ENCODE measurements at regions not wholly inside any gene's neighbourhood (a gene's known extent, or its start where the extent isn't known, plus 50 kb on each side); places are given as distances from the start of the nearest gene placed in this dataset.
"Not testable (repeated sequence)": the region's sequence is repeated elsewhere in the genome, so short reads cannot be mapped to it uniquely, and the experiment has no call there.

DNA sequence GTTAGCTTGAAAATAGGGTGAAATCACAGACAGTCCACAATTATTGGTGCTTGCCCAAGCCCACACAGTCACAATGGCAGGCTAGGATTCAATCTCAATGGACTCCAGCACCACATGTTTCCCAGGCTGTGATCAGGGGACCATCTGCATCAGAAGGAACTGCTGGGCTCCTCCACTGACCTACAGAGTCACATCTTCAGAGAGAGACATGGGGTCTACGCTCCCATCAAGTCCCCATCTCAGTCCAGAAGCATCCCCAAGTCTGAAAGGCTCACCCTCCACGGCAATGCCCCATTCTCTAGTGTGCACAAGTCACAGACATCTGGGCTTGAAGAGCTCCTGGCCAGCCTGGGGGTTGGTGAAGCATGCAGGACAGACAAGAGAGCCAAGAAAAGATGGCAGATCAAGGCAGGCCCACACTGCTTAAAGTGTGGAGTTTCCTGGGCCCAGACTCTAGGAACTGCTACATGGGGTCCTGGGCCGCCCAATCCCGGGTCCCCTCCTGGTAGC is 262.5 kb downstream of the NPHP4 start:
- no peaks in the 10 kb centered on the region for H3K4me1 ChIP-seq (ENCODE audit: control insufficient read depth in 2 of 2, insufficient read depth in 2 of 2, low read length in 2 of 2)
- H3K9me3 ChIP-seq (ENCODE audit: control insufficient read depth in 2 of 2, insufficient read depth in 1 of 2, low read length in 1 of 2) = no peaks in the 10 kb centered on the region
- H3K36me3 ChIP-seq (ENCODE audit: control insufficient read depth in 2 of 2, insufficient read depth in 2 of 2, low read length in 1 of 2) = no peaks in the 10 kb centered on the region
- H3K27ac ChIP-seq (ENCODE audit: low read depth in 1 of 2, low read length in 1 of 2) = no peak overlapping the region
- H3K27me3 ChIP-seq (ENCODE audit: control insufficient read depth in 2 of 2, insufficient read depth in 1 of 2, low read length in 1 of 2) = no peaks in the 10 kb centered on the region
- WGBS = 87% methylated on average over 4 of the region's 4 CpGs
- no peak overlapping the region for H3K4me3 ChIP-seq (ENCODE audit: low read length in 2 of 2)
- DNase-seq (ENCODE audit: low read depth in 6 of 9, low spot score in 9 of 9) = no peak

DNA sequence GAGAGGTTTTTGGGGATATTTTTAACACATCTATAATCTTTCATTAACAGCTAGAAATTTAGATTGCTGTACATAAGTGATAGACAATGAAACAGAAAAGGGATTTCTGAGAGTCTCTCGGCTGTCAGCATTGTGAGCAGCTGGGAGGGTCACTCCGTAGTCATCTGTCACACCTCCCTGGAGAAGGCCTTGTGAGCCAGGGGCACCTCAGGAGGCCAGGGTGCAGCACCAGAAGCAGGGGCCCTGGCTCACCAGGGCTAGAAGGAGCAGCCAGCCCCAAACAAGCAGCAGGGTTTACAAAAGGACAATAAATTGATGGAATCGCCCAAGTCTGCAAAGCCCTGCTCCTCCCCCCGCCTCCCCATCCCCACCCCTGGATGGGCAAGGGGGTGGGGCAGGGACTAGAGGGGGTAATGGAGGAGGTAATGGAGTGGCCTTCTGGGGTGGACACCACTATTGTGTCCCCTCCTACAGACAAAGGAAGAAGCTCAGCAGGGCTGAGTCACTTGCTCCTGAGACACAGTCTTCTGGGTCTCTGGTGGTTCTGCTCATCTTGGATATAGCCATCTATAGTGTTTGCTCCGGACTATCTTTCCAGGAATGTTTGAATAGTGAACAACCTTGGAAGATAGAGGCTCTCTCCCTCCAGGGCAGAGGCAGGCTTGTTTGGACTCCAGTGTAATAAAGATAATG is 263.4 kb downstream of the NPHP4 start:
- no peak for DNase-seq (ENCODE audit: low read depth in 6 of 9, low spot score in 9 of 9)
- H3K4me1 ChIP-seq (ENCODE audit: control insufficient read depth in 2 of 2, insufficient read depth in 2 of 2, low read length in 2 of 2) = no peaks in the 10 kb centered on the region
- no peak overlapping the region for H3K4me3 ChIP-seq (ENCODE audit: low read length in 2 of 2)
- no peak overlapping the region for H3K27ac ChIP-seq (ENCODE audit: low read depth in 1 of 2, low read length in 1 of 2)
- WGBS = 89% methylated on average over 5 of the region's 5 CpGs
- no peaks in the 10 kb centered on the region for H3K36me3 ChIP-seq (ENCODE audit: control insufficient read depth in 2 of 2, insufficient read depth in 2 of 2, low read length in 1 of 2)
- no peaks in the 10 kb centered on the region for H3K9me3 ChIP-seq (ENCODE audit: control insufficient read depth in 2 of 2, insufficient read depth in 1 of 2, low read length in 1 of 2)
- no peaks in the 10 kb centered on the region for H3K27me3 ChIP-seq (ENCODE audit: control insufficient read depth in 2 of 2, insufficient read depth in 1 of 2, low read length in 1 of 2)

DNA sequence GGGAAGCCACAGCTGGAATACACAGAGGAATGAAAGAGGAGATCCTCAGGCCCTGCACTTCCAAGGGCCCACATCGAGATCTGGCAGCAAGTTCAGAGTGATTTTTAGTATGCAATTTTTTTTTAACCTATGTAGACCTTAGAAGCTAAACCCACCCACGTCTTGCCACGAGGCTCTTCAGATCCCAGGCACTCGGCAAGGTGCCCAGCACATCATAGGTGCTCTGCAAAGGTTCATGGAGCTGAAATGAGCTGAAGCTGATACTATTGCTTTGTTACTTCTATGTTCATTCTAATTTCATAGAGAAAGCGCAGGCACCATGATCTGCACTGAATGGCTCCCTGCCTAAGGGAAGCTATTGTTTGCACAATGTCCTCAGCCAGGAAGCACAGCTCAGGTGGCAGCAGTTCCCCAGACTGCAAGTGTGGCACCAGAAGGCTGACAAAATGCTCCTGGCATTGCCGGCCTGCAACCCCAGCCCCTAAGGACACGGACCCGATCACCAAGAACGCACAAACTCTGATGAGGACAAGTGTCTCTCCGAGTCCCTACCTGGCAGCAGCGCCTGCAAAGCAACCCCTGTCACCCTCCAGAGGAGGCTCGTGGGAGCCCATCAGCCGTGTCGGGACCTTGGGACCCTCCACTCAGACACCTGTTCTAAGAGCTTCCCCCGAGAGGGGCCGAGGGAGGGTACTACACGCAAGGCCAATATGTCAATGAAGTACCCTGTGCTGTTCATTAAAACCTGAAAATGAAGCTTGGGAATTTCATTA is 264.2 kb downstream of the NPHP4 start:
- DNase-seq (ENCODE audit: low read depth in 6 of 9, low spot score in 9 of 9) = no peak
- no peak overlapping the region for H3K27ac ChIP-seq (ENCODE audit: low read depth in 1 of 2, low read length in 1 of 2)
- WGBS = 85% methylated on average over 17 of the region's 17 CpGs
- no peaks in the 10 kb centered on the region for H3K4me1 ChIP-seq (ENCODE audit: control insufficient read depth in 2 of 2, insufficient read depth in 2 of 2, low read length in 2 of 2)
- no peaks in the 10 kb centered on the region for H3K27me3 ChIP-seq (ENCODE audit: control insufficient read depth in 2 of 2, insufficient read depth in 1 of 2, low read length in 1 of 2)
- H3K4me3 ChIP-seq (ENCODE audit: low read length in 2 of 2) = no peak overlapping the region
- no peaks in the 10 kb centered on the region for H3K36me3 ChIP-seq (ENCODE audit: control insufficient read depth in 2 of 2, insufficient read depth in 2 of 2, low read length in 1 of 2)
- no peaks in the 10 kb centered on the region for H3K9me3 ChIP-seq (ENCODE audit: control insufficient read depth in 2 of 2, insufficient read depth in 1 of 2, low read length in 1 of 2)

DNA sequence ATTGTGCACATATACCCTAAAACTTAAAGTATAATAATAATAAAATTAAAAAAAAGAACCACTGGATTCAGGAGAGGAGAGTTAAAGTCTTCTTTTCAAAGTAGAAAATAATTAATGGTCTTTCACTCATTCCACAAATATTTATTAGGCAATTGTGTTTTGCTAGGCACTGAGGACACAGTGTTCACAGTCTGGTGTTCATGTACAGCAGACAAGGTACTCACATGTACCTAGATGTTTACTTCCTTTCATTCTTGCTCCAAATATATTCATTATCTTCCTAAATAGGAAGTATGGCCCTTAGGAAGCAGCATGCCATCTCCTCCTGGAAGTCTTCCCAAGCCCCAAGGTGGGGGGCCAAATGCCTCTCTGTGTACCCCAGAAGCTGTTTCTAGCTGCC is 265.0 kb downstream of the NPHP4 start:
- no peaks in the 10 kb centered on the region for H3K9me3 ChIP-seq (ENCODE audit: control insufficient read depth in 2 of 2, insufficient read depth in 1 of 2, low read length in 1 of 2)
- H3K27ac ChIP-seq (ENCODE audit: low read depth in 1 of 2, low read length in 1 of 2) = no peak overlapping the region
- no peaks in the 10 kb centered on the region for H3K27me3 ChIP-seq (ENCODE audit: control insufficient read depth in 2 of 2, insufficient read depth in 1 of 2, low read length in 1 of 2)
- no peaks in the 10 kb centered on the region for H3K4me1 ChIP-seq (ENCODE audit: control insufficient read depth in 2 of 2, insufficient read depth in 2 of 2, low read length in 2 of 2)
- no peak for DNase-seq (ENCODE audit: low read depth in 6 of 9, low spot score in 9 of 9)
- H3K4me3 ChIP-seq (ENCODE audit: low read length in 2 of 2) = no peak overlapping the region
- H3K36me3 ChIP-seq (ENCODE audit: control insufficient read depth in 2 of 2, insufficient read depth in 2 of 2, low read length in 1 of 2) = no peaks in the 10 kb centered on the region

DNA sequence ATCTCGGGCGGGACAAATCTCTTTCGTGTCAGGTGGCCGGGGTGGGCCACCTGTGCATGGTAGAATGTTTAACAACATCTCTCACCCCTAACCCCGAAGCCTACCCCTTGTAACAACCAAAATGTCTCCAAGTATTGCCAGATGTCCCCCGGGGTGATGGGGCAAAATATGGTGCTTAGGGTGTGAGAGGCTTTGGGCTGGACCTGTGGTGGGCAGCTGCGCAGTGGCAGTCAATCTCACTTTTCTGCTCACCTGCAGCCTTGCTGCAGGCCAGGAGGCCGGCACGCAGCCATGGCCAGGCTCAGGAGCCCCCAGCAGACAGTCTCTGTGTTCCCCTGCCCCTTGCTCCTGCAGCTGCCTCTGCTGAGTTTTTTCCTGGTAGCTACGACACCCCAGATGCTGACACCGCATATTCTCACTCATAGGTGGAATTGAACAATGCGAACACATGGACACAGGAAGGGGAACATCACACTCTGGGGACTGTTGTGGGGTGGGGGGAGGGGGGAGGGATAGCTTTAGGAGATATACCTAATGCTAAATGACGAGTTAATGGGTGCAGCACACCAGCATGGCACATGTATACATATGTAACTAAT is 265.5 kb downstream of the NPHP4 start:
- 78% methylated on average over 12 of the region's 13 CpGs for WGBS
- not testable (repeated sequence) for H3K9me3 ChIP-seq (ENCODE audit: control insufficient read depth in 2 of 2, insufficient read depth in 1 of 2, low read length in 1 of 2); H3K4me3 ChIP-seq (ENCODE audit: low read length in 2 of 2); DNase-seq (ENCODE audit: low read depth in 6 of 9, low spot score in 9 of 9); H3K27ac ChIP-seq (ENCODE audit: low read depth in 1 of 2, low read length in 1 of 2); H3K4me1 ChIP-seq (ENCODE audit: control insufficient read depth in 2 of 2, insufficient read depth in 2 of 2, low read length in 2 of 2); H3K36me3 ChIP-seq (ENCODE audit: control insufficient read depth in 2 of 2, insufficient read depth in 2 of 2, low read length in 1 of 2); H3K27me3 ChIP-seq (ENCODE audit: control insufficient read depth in 2 of 2, insufficient read depth in 1 of 2, low read length in 1 of 2)

DNA sequence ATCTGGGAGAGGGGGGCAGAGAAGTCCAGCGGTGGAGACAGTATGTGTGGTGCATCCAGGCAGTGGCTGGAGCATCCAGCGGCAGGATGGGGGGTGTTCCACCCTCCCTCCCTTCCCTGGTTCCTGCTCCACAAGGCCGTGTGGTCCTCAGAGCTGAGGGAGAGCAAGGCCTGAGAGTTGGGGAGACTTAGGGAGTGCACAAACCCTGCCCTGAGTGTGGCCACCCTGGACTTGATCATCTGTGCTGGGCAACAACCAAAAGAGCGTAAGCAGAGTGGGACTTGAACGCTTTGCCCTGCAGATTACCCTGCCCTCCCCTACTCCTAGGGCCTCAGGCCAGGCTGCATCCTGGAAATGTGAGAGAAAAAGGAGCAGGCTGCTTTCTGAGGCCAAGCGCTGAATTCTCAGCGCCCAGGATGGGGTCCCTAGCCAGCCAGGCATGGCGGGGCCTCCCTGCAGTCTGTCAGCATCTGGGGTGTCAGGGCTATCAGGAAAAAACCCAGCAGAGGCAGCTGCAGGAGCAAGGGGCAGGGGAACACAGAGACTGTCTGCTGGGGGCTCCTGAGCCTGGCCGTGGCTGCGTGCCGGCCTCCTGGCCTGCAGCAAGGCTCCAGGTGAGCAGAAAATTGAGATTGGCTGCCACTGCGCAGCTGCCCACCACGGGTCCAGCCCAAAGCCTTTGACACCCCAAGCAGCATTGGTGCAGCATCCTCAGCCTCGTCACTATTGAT is 266.2 kb downstream of the NPHP4 start:
- Histone ChIP-seq H3K27me3 (ENCODE audit: control insufficient read depth in 2 of 2, insufficient read depth in 1 of 2, low read length in 1 of 2) (no peaks in the 10 kb centered on the region), H3K36me3 (ENCODE audit: control insufficient read depth in 2 of 2, insufficient read depth in 2 of 2, low read length in 1 of 2) (no peaks in the 10 kb centered on the region), H3K27ac (ENCODE audit: low read depth in 1 of 2, low read length in 1 of 2) (no peak overlapping the region), H3K4me3 (ENCODE audit: low read length in 2 of 2) (no peak overlapping the region), H3K4me1 (ENCODE audit: control insufficient read depth in 2 of 2, insufficient read depth in 2 of 2, low read length in 2 of 2) (no peaks in the 10 kb centered on the region), H3K9me3 (ENCODE audit: control insufficient read depth in 2 of 2, insufficient read depth in 1 of 2, low read length in 1 of 2) (no peaks in the 10 kb centered on the region)
- 90% methylated on average over 14 of the region's 14 CpGs for WGBS
- DNase-seq (ENCODE audit: low read depth in 6 of 9, low spot score in 9 of 9) = no peak

DNA sequence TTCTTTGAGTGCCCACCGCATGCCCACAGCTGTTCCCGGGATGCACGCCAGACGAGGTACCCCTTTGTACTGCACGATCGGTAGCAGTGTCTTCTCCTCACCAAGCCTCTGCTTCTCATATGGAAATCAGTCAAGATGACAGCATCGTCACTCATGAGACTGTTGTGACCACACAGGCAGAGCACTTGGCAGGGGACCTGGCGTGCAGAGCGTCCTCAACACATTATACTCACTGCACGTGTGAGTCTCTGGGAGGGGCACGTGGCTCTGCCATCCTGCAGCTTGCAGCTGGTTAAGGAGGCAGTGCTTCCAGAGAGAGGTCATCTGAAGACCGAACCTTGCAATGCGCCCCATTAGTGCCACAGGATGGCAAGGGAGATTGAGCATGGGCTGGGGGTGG is 266.8 kb downstream of the NPHP4 start:
- no peak for DNase-seq (ENCODE audit: low read depth in 6 of 9, low spot score in 9 of 9)
- Histone ChIP-seq H3K36me3 (ENCODE audit: control insufficient read depth in 2 of 2, insufficient read depth in 2 of 2, low read length in 1 of 2) (no peaks in the 10 kb centered on the region), H3K9me3 (ENCODE audit: control insufficient read depth in 2 of 2, insufficient read depth in 1 of 2, low read length in 1 of 2) (no peaks in the 10 kb centered on the region), H3K4me3 (ENCODE audit: low read length in 2 of 2) (no peak overlapping the region), H3K4me1 (ENCODE audit: control insufficient read depth in 2 of 2, insufficient read depth in 2 of 2, low read length in 2 of 2) (no peaks in the 10 kb centered on the region), H3K27me3 (ENCODE audit: control insufficient read depth in 2 of 2, insufficient read depth in 1 of 2, low read length in 1 of 2) (no peaks in the 10 kb centered on the region), H3K27ac (ENCODE audit: low read depth in 1 of 2, low read length in 1 of 2) (no peak overlapping the region)
- WGBS = 90% methylated on average over 13 of the region's 13 CpGs

DNA sequence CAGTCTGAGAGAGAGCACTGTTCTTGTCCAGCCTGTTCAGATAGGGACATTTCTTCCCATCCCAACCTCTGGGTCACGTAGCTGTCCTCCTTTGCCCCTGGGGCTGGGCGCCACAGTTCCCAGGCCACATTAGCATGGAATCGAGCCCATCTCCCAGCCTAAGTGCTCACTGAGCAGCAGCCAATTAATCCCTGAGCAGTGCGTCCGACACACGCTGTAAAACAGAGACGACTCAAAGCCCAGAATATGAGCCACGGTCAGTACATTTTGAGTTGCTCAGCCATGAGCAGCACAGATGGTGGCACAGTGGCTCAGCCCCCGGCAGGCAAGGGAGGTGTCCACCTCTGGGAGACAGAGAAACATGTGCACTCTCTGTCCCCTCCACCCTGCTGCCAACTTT is 267.4 kb downstream of the NPHP4 start:
- WGBS = 83% methylated on average over 9 of the region's 9 CpGs
- no peak for DNase-seq (ENCODE audit: low read depth in 6 of 9, low spot score in 9 of 9)
- no peaks in the 10 kb centered on the region for H3K9me3 ChIP-seq (ENCODE audit: control insufficient read depth in 2 of 2, insufficient read depth in 1 of 2, low read length in 1 of 2)
- H3K27ac ChIP-seq (ENCODE audit: low read depth in 1 of 2, low read length in 1 of 2) = no peak overlapping the region
- H3K4me1 ChIP-seq (ENCODE audit: control insufficient read depth in 2 of 2, insufficient read depth in 2 of 2, low read length in 2 of 2) = no peaks in the 10 kb centered on the region
- H3K4me3 ChIP-seq (ENCODE audit: low read length in 2 of 2) = no peak overlapping the region
- no peaks in the 10 kb centered on the region for H3K36me3 ChIP-seq (ENCODE audit: control insufficient read depth in 2 of 2, insufficient read depth in 2 of 2, low read length in 1 of 2)
- no peaks in the 10 kb centered on the region for H3K27me3 ChIP-seq (ENCODE audit: control insufficient read depth in 2 of 2, insufficient read depth in 1 of 2, low read length in 1 of 2)

Measured in thymus (tissue), 11 donors.